Endothelial cell of umbilical vein (primary cell): ENCODE measurements at regions not wholly inside any gene's neighbourhood (a gene's known extent, or its start where the extent isn't known, plus 50 kb on each side); places are given as distances from the start of the nearest gene placed in this dataset.

ENCODE experiments used
- BruUV-seq: library from RNA; stranded (reverse); fragments of 400-500 nt; replicated peaks from 2 replicates; lab custom pipeline; 2021; lab: Mats Ljungman, UMichigan
- CTCF ChIA-PET: fragments of 300-600, 350-600 bp; sonication (Branson Sonifier 250); formaldehyde crosslinking; loops from one replicate; lab custom pipeline; 2021; ENCODE audit warnings: antibody characterized with exemption, inconsistent platforms; lab: Charles Lee
- POLR2A ChIA-PET: fragments of 300-600, 350-600 bp; sonication (Branson Sonifier 250); formaldehyde crosslinking; loops from one replicate; lab custom pipeline; 2021; ENCODE audit warnings: antibody characterized with exemption, inconsistent platforms; lab: Charles Lee
- DNase-seq: peaks from one replicate; pipeline ENCODE4 v3.0.0-alpha.2; 2011; ENCODE audit warnings: low read depth, low spot score
- FAIRE-seq: peaks from 2 replicates; lab custom pipeline; 2011; peaks lifted over from hg19 to GRCh38; lab: Jason Lieb, UNC
- H2AFZ ChIP-seq: 2 replicates; pipeline ENCODE4 v1.6.0; 2012; ENCODE audit warnings: low read depth, low read length, control low read depth, inconsistent platforms
- H3K27ac ChIP-seq: 2 replicates; pipeline ENCODE4 v1.5.1; 2011; ENCODE audit warnings: low read depth, mild to moderate bottlenecking, control low read depth, low read length, moderate library complexity; ENCODE audit not compliant: insufficient read depth
- H3K27me3 ChIP-seq, 2 experiments: 2 replicates each; pipeline versions ENCODE4 v1.6.0 to v1.6.1; 2011; ENCODE audit warnings: low read length in 2 of 2, mixed read lengths in 1 of 2; ENCODE audit not compliant: control insufficient read depth in 2 of 2, insufficient read depth in 2 of 2
- H3K36me3 ChIP-seq, 2 experiments: 2 replicates in 1 of 2; 3 replicates in 1 of 2; pipeline ENCODE4 v1.5.1; 2011; ENCODE audit warnings: low read length in 2 of 2, mild to moderate bottlenecking in 1 of 2, moderate library complexity in 1 of 2; ENCODE audit not compliant: control insufficient read depth in 2 of 2, insufficient read depth in 2 of 2; ENCODE audit errors: extremely low read depth in 1 of 2
- H3K4me1 ChIP-seq: 3 replicates; pipeline ENCODE4 v1.5.1; 2011; ENCODE audit warnings: mild to moderate bottlenecking, low read length; ENCODE audit not compliant: control insufficient read depth, insufficient read depth; ENCODE audit errors: extremely low read depth
- H3K4me2 ChIP-seq: 2 replicates; pipeline ENCODE4 v1.6.1; 2011; ENCODE audit warnings: low read length, control low read depth, mixed read lengths; ENCODE audit not compliant: insufficient read depth
- H3K4me3 ChIP-seq, 3 experiments: fragments of 200-600 bp in 1 of 3; sonication (generic), shearing (Covaris generic) in 1 of 3; replicated peaks in 1 of 3; 2 replicates each; pipeline ENCODE4 v1.5.1; 2011 to 2016; ENCODE audit warnings: control low read depth in 3 of 3, low read length in 3 of 3, mild to moderate bottlenecking in 2 of 3, inconsistent platforms in 1 of 3, low read depth in 1 of 3, moderate library complexity in 1 of 3; ENCODE audit not compliant: insufficient read depth in 1 of 3
- H3K79me2 ChIP-seq: 2 replicates; pipeline ENCODE4 v1.6.0; 2012; ENCODE audit warnings: low read length, inconsistent platforms; ENCODE audit not compliant: control insufficient read depth, insufficient read depth
- H3K9ac ChIP-seq: replicated peaks from 2 replicates; pipeline ENCODE3; 2011; ENCODE audit warnings: low read length, control low read depth; ENCODE audit not compliant: insufficient read depth; ENCODE audit errors: extremely low read depth
- H3K9me1 ChIP-seq: replicated peaks from 3 replicates; pipeline ENCODE4 v1.6.0; 2011; ENCODE audit warnings: mild to moderate bottlenecking, low read length; ENCODE audit not compliant: control insufficient read depth, insufficient read depth; ENCODE audit errors: extremely low read depth
- H3K9me3 ChIP-seq: replicated peaks from 2 replicates; pipeline ENCODE4 v1.5.1; 2012; ENCODE audit warnings: low read length, inconsistent platforms; ENCODE audit not compliant: control insufficient read depth, insufficient read depth
- H4K20me1 ChIP-seq: replicated peaks from 2 replicates; pipeline ENCODE3; 2011; ENCODE audit warnings: mild to moderate bottlenecking, low read length; ENCODE audit not compliant: control insufficient read depth, insufficient read depth; ENCODE audit errors: extremely low read depth
- CTCF ChIP-seq, 2 donors: IDR thresholded peaks; 1 replicate in 1 of 2; 2 replicates in 1 of 2; pipeline ENCODE4 v1.5.1; 2011; ENCODE audit warnings: low read length in 2 of 2, mild to moderate bottlenecking in 2 of 2, moderate library complexity in 2 of 2, control low read depth in 1 of 2, inconsistent platforms in 1 of 2, low read depth in 1 of 2; ENCODE audit not compliant: insufficient read depth in 1 of 2; ENCODE audit errors: extremely low read depth in 1 of 2
- EZH2 ChIP-seq: IDR thresholded peaks from 2 replicates; pipeline ENCODE4 v1.6.1; 2012; ENCODE audit warnings: borderline replicate concordance, low read depth, mild to moderate bottlenecking, moderate library complexity, low read length, inconsistent platforms; ENCODE audit not compliant: severe bottlenecking
- FOS ChIP-seq: IDR thresholded peaks from 2 replicates; pipeline ENCODE4 v1.6.1; 2011; ENCODE audit warnings: mild to moderate bottlenecking, low read length, moderate library complexity, borderline replicate concordance; ENCODE audit not compliant: insufficient read depth
- GATA2 ChIP-seq: IDR thresholded peaks from 2 replicates; pipeline ENCODE4 v1.7.0; 2011; ENCODE audit warnings: low read depth, mild to moderate bottlenecking, moderate library complexity, mixed read lengths, low read length; ENCODE audit not compliant: insufficient read length, insufficient read depth
- JUN ChIP-seq: IDR thresholded peaks from 2 replicates; pipeline ENCODE4 v1.6.1; 2011; ENCODE audit warnings: borderline replicate concordance, low read depth; ENCODE audit not compliant: insufficient read length, insufficient read depth
- MAX ChIP-seq: IDR thresholded peaks from 2 replicates; pipeline ENCODE4 v1.6.1; 2011; ENCODE audit not compliant: insufficient read depth, insufficient read length
- MYC ChIP-seq: IDR thresholded peaks from one replicate; pipeline ENCODE4 v1.6.1; 2011; ENCODE audit warnings: mild to moderate bottlenecking, low read depth, low read length
- POLR2A ChIP-seq: IDR thresholded peaks from 2 replicates; pipeline ENCODE4 v1.6.1; 2012; ENCODE audit warnings: low read depth, mild to moderate bottlenecking, control low read depth, low read length
- POLR2AphosphoS5 ChIP-seq: IDR thresholded peaks from 2 replicates; pipeline ENCODE4 v1.6.1; 2012; ENCODE audit warnings: low read depth, mild to moderate bottlenecking, control low read depth, low read length, moderate library complexity; ENCODE audit not compliant: insufficient read depth
- dilution Hi-C: fragments of 300-500 bp; cut with MboI; formaldehyde crosslinking; loops from one replicate; pipeline ENCODE4 v1.15.0; 2019; ENCODE audit warnings: low sequenced_read_pairs; ENCODE audit not compliant: extremely low pct_ligation_motif_present
- intact Hi-C: fragments of 100-400 bp; cut with micrococcal nuclease; formaldehyde crosslinking; loops from one replicate; pipeline ENCODE4 v1.10.0; 2022

GRCh38 chr5:171661143-171661542 is 124.5 kb upstream of the SMIM23 start:
- BruUV-seq = no TSS peak
- ChIA-PET CTCF (no interaction called here), POLR2A (no interaction called here)
- Histone ChIP-seq H2AFZ (no peak overlapping the region), H3K9ac (no peak overlapping the region), H3K36me3 (no peaks in the 10 kb centered on the region), H3K9me1 (no peaks in the 10 kb centered on the region), H4K20me1 (no peaks in the 10 kb centered on the region), H3K4me1 (no peaks in the 10 kb centered on the region), H3K79me2 (no peaks in the 10 kb centered on the region), H3K9me3 (no peaks in the 10 kb centered on the region), H3K4me3 (no peak overlapping the region), H3K27me3 (no peaks in the 10 kb centered on the region), H3K4me2 (no peak overlapping the region), H3K27ac (no peak overlapping the region)
- TF ChIP-seq JUN = no peak
- no peak for TF ChIP-seq FOS
- no peak for TF ChIP-seq GATA2
- no peak for TF ChIP-seq MAX
- TF ChIP-seq MYC = no peak
- no peak for TF ChIP-seq POLR2AphosphoS5
- no peak for TF ChIP-seq EZH2
- no peak for TF ChIP-seq CTCF (IDR thresholded peaks at IDR 0.05; ENCODE audit: extremely low read depth in 1 of 2, insufficient read depth in 1 of 2, low read depth in 1 of 2, low read length in 2 of 2)
- TF ChIP-seq POLR2A = no peak
- dilution Hi-C loops (no loop called here), intact Hi-C loops (no loop called here)
- DNase-seq (no peak), FAIRE-seq (no peak)
